ENCODE measurements at regions not wholly inside any gene's neighbourhood (a gene's known extent, or its start where the extent isn't known, plus 50 kb on each side); places are given as distances from the start of the nearest gene placed in this dataset.
"Not testable (repeated sequence)": the region's sequence is repeated elsewhere in the genome, so short reads cannot be mapped to it uniquely, and the experiment has no call there.

DNA sequence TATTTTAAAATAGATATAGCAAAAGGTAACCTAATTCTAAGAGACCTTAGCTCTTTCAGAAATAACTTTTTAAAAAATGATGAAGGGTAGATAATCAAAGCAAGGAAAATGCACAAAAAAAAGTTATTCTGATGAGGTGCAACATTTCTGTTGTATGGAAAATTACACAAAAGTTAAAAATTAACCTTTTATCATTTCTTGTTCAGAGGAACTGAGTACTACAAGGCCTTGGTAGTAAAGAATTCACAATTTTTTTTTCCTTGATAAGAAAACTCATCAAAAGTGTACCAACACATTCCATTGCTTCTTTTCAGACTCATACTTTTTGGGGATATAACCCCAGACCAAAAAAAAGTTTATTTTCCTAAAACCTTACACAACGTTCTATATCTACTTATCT lies 213.0 kb downstream of the IL15 start:
- DNase-seq (ENCODE audit: low read depth in 4 of 4, low spot score in 3 of 4): no peak

DNA sequence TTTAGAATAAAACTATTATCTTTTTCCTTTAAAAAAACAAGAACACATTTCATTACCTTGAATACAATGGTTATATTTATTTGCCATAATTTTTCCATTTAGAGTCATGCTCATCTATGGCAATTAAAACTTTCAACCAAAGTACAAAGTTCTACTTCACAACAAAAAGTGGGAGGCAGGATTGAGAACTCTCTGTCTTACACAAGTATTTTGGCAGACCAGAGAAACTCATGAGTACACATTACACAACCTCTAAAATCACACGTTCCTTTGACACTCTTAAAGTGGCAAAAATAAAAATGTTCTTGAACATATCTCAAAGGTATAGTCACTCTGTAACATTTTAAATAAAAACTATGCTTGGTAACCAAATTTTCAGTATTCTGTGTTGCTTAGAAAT lies 213.4 kb downstream of the IL15 start:
- no peak for DNase-seq (ENCODE audit: low read depth in 4 of 4, low spot score in 3 of 4)

- DNase-seq (ENCODE audit: low read depth in 4 of 4, low spot score in 3 of 4): no peak
Measured at GRCh38 chr4:141851246-141851891, 215.0 kb downstream of the IL15 start.

DNA sequence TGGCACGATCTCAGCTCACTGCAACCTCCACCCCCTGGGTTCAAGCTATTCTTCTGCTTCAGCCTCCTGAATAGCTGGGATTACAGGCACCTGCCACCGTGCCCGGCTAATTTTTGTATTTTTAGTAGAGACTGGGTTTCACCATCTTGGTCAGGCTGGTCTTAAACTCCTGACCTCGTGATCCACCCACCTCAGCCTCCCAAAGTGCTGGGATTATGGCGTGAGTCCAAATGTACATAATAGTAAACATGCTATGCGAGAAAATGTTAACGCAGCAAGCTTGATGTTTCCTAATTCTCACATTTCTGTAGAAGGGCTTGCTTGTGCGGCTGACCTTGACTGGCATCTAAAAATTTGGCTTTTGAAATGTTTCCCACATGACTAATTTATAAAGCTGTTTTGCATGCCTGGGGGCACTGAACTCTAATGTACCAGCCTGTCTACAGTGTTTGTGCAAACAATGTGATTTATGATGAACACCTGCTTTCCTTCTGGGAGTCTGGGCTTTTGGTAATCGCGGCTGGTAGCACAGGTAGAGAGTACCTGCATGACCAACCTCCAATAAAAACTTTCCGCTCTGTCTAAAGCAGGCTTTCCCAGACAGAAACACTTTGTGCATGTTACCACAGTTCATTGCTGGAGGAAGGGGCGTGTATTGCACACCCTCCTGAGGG lies 216.8 kb downstream of the IL15 start:
- peak in 3 of 4 donors; percentile 9 to 31 (median 31) for DNase-seq (ENCODE audit: low read depth in 4 of 4, low spot score in 3 of 4)

GRCh38 chr4:141858437-141858836 lies 222.1 kb downstream of the IL15 start:
- no peak for DNase-seq (ENCODE audit: low read depth in 4 of 4, low spot score in 3 of 4)

DNA sequence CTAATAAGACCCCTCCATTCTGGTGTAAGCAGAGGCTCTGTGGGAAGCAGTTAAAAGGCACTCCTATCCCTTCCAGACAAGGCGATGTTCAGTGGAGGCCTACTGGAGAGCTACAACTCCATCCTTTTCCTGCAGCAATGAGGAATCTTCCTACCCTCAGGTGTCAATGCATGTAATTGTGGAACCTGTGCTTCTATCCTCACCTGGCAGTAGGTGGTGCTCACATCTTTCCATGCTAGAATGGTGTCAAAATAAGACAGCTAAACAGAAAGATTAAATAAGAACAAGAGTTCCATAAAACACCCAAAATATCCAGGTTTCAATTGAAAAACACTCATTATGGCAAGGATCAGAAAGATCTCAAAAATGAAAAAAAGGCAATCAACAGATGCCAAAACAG lies 224.6 kb downstream of the IL15 start:
- no peak for DNase-seq (ENCODE audit: low read depth in 4 of 4, low spot score in 3 of 4)

DNA sequence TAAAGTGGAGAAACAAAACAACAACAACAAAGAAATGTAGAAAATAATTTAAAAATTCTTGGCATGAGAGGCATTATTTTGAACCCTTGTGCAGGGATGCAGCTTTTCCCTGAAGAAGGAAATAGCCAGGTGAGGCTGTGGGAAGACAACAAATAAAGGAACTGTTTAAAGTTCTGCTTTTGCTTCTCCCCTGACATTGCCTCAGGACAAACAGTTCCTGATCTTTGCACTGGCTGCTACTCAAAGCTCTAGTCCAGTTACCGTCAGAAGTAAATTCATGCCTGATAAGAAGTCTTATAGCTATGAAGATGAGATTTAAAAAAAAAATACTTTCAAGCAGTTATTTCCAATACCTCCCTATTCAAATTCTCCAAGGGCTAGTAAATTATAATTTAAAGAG lies 233.8 kb downstream of the IL15 start:
- DNase-seq (ENCODE audit: low read depth in 4 of 4, low spot score in 3 of 4): no peak

GRCh38 chr4:141871086-141871770 lies 234.8 kb downstream of the IL15 start:
- no peak for DNase-seq (ENCODE audit: low read depth in 4 of 4, low spot score in 3 of 4)

DNA sequence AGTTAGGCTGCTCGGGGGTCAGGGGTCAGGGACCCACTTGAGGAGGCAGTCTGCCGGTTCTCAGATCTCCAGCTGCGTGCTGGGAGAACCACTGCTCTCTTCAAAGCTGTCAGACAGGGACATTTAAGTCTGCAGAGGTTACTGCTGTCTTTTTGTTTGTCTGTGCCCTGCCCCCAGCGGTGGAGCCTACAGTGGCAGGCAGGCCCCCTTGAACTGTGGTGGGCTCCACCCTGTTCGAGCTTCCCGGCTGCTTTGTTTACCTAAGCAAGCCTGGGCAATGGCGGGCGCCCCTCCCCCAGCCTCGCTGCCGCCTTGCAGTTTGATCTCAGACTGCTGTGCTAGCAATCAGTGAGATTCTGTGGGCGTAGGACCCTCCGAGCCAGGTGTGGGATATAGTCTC lies 246.3 kb downstream of the IL15 start:
- DNase-seq (ENCODE audit: low read depth in 4 of 4, low spot score in 3 of 4): not testable (repeated sequence)

GRCh38 chr4:141884070-141884469 lies 247.7 kb downstream of the IL15 start:
- DNase-seq (ENCODE audit: low read depth in 4 of 4, low spot score in 3 of 4): no peak

DNA sequence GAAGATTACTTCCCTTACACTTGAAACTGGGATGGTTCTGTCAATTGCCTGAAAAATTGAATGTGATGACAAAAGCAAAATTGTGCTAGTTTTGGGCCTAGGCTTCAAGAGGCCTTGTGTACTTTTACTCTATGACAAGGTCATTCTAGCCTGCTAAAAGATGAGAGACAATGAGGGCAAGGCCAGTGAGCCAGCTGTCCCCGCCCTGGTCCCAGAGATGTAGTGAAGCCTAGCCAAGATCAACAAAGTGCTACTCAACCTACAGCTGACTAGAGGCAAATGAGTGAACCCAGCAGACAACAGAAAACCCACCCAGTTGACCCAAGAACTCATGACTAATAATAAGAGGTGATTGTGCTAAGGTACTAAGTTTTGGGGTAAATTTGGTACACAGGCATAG lies 248.7 kb downstream of the IL15 start:
- no peak for DNase-seq (ENCODE audit: low read depth in 4 of 4, low spot score in 3 of 4)

DNA sequence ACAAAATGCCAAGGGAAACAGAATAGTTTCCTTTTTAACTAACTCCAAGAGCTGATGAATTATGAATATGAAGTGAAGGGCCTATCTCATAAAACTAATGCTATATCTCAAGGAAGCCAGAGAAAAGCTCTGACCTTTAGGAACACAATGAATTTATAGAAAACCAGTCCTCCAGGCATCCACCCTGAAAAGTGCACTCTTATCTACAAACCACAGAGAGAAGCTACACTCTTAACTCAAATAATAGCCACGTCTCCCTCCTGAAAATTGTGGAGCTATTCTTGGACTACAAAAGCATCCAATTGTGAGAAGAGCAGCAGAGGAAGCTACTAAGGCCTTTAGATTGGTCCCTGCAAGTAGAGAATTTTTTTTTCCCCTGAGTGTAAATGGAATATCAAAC lies 253.9 kb downstream of the IL15 start:
- DNase-seq (ENCODE audit: low read depth in 4 of 4, low spot score in 3 of 4): no peak

DNA sequence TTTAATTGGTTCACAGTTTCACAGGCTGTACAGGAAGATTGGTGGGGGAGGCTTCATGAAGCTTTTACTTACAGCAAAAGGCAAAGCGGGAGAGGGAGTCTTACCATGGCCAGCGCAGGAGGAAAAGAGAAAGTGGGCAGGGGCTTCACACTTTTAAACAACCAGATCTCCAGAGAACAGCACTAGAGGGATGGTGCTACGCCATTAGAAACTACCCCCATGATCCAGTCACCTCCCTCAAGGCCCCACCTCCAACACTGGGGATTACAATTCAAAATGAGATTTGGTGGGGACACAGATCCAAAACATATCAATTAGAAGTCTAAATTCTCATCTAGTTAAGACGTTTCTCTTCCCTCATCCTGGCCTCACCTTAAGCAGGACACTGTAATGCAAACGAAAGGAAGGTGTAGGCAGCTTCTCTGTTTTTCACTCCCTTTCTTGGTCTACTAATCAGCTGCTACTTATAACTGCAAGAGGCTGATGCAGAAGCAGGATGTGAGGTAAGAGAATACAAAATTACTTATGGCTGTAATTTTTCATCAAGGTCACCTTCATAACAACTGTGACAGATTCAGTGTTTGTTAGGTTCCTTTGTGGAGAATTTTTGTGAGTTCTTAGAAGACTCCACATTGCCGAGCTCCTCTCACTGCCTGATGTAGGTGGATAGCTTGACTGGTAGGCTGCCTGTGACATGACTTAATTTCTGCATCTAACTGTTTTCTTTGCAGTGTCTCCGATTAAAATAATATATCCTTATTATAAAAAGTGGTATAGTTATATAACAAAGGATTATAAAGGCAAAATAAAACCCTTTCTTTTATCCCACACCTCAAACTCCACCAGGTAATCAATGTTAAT lies 255.1 kb downstream of the IL15 start:
- no peak for DNase-seq (ENCODE audit: low read depth in 4 of 4, low spot score in 3 of 4)

DNA sequence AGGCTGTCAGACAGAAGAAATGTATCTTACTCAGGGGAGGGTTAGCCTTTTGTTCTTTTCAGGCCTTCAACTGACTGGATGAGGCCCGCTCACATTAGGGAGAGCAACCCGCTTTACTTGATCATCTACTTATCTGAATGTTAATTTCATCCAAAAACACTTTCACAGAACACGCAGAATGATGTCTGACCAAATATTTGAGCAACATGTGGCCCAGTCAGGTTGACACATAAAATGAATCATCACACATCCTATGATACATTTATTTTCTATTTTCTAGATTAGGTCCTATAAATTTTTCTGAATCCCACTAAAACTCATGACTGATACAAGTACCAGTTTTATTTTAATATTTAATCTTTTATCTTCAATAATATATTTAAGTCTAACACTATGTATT lies 260.3 kb downstream of the IL15 start:
- no peak for DNase-seq (ENCODE audit: low read depth in 4 of 4, low spot score in 3 of 4)

DNA sequence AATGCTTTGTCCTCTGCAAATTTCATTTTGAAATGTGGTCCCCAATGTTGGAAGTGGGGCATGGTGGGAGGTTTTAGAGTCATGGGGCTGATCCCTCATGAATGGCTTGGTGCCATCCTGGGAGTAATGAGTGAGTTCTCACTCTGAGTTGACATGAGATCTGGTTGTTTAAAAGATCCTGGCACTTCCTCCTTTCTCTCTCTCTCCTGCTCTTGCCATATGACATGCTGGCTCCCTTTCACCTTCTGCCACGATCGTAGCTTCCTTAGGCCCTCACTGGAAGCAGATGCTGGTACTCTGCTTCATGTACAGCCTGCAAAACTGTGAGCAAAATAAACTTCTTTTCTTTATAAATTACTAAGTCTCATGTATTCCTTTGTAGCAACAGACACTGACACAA lies 262.0 kb downstream of the IL15 start:
- no peak for DNase-seq (ENCODE audit: low read depth in 4 of 4, low spot score in 3 of 4)

DNA sequence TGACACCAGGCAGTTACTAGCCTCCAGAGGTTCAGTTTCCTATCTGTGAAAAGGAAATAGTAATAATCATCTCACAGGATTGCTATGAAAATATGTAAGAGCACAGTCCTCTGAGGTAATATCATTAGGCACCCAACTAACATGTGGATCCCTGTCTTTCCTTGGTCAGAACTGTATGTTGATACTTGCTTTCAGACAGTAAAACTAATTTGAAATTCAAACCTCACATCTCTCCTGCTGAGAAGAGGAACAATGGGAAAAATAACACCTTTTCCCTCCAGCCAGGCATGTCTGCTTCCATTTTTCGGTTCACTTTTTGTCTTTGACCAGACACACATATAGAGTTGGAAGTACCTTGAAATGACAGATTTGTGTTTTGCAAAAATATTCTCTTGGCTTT lies 262.7 kb downstream of the IL15 start:
- DNase-seq (ENCODE audit: low read depth in 4 of 4, low spot score in 3 of 4): no peak

- DNase-seq (ENCODE audit: low read depth in 4 of 4, low spot score in 3 of 4): no peak
Measured at GRCh38 chr4:141899541-141899940, 263.2 kb downstream of the IL15 start.

GRCh38 chr4:141900856-141901255 lies 264.5 kb downstream of the IL15 start:
- no peak for DNase-seq (ENCODE audit: low read depth in 4 of 4, low spot score in 3 of 4)

DNA sequence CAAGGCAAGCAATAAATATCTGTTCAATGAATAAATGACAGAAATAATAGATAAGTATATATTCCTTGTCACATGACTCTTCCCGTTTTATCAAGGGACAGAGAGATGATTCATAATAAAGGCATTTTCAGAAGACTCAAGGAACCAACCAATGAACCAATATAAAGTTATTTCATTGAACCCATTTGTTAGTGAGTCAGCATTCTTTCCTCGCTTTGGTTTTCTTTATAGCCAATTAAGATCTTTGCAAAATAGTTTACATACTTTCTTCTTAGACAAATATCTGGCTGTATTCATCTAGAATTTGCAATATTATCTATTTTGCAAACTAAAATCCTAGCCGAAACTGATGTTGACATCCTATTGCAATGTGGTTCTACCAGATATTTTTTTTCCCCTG lies 269.4 kb downstream of the IL15 start:
- DNase-seq (ENCODE audit: low read depth in 4 of 4, low spot score in 3 of 4): no peak

GRCh38 chr4:141909541-141909940 lies 273.2 kb downstream of the IL15 start:
- no peak for DNase-seq (ENCODE audit: low read depth in 4 of 4, low spot score in 3 of 4)

DNA sequence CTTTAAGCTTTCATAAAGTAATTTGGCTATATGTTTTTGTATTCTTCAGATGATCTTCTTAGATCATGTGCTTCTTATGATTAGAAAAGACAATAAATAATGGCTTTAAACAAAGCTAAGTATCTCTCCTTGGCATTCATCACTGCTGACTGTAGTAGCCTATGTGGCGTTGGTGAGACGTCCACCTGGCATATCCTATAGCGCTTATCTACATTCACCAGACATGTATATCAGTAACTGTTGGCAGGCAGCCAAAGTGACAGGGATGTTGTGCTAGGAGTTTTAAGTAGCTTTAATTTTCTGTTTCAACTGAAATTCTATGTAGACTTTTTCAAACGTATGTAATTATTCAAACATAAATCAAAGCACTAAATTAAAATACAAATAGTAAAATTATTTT lies 276.4 kb downstream of the IL15 start:
- DNase-seq (ENCODE audit: low read depth in 4 of 4, low spot score in 3 of 4): no peak
